C4-2B (cell line): ENCODE measurements at regions not wholly inside any gene's neighbourhood (a gene's known extent, or its start where the extent isn't known, plus 50 kb on each side); places are given as distances from the start of the nearest gene placed in this dataset.

Experiments used
- H3K27ac ChIP-seq: fragments of 450-650 bp; 2 replicates; pipeline ENCODE4 v1.5.1; 2017
- ZFX ChIP-seq: fragments of 450-650 bp; IDR thresholded peaks from 2 replicates; pipeline ENCODE4 v1.6.1; 2017
- TF ChIP-seq, protein P1 (sequence below): fragments of 450-650 bp; conservative IDR thresholded peaks from 2 replicates; pipeline ENCODE4 v1.5.1; 2017; ENCODE audit warnings: mild to moderate bottlenecking

DNA sequence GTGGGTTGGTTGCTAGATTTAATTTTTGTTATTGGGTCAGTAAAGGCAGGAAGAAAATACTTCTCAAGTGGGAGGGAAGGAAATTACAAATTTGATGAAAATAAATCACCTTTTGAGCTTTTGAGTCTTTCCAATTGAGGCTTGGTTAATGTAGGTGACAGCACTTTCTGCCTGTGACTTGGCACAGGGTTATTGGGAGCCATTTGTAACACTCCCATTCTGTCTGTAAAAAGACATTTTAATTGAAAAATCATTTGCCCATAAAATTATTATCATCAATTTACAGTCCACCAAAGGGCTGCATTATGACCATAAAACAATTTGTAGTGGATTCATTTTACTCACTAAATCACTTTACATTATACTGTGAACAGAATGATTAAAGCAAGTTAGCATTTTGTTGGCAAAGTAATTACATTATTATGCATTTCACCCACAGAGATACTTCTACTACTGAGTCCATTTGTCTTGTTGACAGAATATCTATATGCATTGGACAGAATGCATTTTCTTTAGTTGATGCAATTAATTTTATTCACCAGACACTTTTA lies 974.6 kb downstream of the UQCRFS1 start:
- TF ChIP-seq, protein P1, sequence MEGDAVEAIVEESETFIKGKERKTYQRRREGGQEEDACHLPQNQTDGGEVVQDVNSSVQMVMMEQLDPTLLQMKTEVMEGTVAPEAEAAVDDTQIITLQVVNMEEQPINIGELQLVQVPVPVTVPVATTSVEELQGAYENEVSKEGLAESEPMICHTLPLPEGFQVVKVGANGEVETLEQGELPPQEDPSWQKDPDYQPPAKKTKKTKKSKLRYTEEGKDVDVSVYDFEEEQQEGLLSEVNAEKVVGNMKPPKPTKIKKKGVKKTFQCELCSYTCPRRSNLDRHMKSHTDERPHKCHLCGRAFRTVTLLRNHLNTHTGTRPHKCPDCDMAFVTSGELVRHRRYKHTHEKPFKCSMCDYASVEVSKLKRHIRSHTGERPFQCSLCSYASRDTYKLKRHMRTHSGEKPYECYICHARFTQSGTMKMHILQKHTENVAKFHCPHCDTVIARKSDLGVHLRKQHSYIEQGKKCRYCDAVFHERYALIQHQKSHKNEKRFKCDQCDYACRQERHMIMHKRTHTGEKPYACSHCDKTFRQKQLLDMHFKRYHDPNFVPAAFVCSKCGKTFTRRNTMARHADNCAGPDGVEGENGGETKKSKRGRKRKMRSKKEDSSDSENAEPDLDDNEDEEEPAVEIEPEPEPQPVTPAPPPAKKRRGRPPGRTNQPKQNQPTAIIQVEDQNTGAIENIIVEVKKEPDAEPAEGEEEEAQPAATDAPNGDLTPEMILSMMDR, result no peak
- TF ChIP-seq ZFX, result no peak
- no peak overlapping the region for H3K27ac ChIP-seq

DNA sequence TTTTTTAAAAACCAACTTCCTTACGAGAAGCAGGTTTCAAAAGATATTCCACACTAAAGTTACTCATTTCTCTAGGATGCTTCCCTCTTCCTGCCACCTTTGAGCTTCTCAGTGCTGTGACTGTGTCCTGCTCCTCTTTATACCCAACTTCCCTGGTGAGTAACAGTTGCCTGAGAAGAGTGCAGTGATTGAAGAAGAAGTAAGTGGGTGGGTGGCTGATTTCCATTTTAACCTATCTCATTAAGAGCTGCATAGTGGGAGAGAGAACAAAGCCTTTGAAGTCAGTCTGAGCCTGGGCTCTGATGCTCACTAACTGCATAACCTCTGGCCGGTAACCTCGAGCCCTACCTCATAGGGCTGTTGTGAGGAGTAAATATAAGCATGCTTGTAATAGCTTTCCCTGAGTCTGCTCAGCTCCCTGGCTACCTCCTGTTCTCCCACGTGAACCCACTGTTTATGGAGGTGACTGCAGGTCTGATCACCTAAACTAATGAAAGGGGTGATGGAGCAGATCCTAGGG lies 977.3 kb downstream of the UQCRFS1 start:
- TF ChIP-seq, protein P1, result no peak
- TF ChIP-seq ZFX, result no peak
- H3K27ac ChIP-seq, result no peak overlapping the region

DNA sequence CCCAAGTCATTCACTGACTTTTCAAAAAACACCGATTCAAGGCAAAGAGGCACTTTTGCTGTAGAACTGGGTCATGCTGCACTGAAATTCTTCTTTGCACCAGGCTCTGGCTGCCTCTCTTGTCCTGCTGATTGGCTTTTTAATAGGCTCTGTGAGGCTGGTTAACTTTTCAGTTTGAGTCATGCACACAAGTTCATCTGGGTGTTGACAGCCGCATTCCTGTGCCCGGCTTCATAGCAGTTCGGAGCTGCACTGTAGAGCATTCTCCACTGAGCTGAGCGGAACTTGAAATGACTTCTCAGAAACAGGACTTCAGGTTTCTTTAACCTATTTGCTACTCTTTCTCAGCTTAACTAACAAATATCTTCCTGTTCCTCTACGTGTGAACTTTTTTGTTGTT lies 978.3 kb downstream of the UQCRFS1 start:
- TF ChIP-seq, protein P1, result no peak
- no peak for TF ChIP-seq ZFX
- peak overlapping the region; percentile 31; the same call in 1 of the 2 replicates for H3K27ac ChIP-seq

DNA sequence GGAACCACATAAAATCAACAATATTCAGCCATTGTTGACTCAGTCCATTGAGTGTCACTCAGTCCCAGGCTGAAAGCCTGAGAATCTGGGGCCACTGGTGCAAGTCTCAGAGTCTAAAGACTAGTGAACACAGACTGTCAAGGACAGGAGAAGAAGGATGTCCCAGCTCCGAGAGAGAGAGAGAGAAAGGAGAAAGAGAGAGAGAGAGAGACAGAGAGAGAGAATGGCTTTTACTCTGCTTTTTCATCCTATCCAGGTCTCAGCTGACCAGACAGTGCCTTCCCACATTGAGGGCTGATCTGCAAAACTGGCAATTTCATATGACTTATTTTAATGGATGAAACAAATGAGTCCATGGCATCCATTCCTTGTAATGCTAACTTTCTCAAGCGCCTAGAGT lies 984.1 kb downstream of the UQCRFS1 start:
- TF ChIP-seq ZFX, result no peak
- TF ChIP-seq, protein P1, result no peak
- no peak overlapping the region for H3K27ac ChIP-seq

DNA sequence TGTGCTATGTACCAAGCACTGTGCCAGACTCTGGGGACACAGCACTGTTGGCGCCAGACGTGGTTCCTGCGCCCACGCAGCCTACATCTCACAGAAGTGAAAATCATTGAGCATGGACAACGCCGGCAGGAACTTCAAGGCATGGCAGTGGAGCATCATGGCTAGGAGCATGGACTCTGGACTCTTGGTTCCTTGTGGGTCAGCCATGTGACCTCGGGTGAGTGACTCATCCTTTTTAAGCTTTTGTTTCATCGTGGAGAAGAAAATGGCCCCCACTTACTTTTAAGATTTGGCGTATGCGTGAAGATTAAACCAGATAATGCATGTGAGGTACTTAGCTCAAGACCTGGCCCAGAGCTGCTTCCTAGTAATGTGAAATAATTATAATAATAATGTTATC lies 988.5 kb downstream of the UQCRFS1 start:
- H3K27ac ChIP-seq, result no peak overlapping the region
- TF ChIP-seq ZFX, result no peak
- TF ChIP-seq, protein P1, result no peak

DNA sequence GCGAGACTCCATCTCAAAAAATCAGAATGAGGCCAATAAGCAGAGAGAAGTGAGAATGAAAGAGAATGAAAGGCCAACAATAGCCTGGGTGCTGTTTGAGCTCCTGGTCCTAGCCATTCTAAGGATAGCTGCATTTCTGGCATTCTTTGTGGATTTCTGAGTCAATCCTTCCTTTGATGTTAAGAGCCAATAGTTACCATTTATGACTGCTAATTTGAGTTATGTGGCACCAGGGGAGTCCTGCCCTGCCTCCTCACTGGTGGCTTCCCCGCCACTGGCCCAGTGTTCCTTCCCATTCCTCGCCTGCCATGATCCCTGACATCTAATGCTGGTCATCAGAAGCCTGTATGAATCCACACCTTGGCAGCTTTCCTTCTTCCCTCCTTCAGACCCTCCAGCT lies 991.2 kb downstream of the UQCRFS1 start:
- TF ChIP-seq ZFX, result no peak
- TF ChIP-seq, protein P1, result no peak

DNA sequence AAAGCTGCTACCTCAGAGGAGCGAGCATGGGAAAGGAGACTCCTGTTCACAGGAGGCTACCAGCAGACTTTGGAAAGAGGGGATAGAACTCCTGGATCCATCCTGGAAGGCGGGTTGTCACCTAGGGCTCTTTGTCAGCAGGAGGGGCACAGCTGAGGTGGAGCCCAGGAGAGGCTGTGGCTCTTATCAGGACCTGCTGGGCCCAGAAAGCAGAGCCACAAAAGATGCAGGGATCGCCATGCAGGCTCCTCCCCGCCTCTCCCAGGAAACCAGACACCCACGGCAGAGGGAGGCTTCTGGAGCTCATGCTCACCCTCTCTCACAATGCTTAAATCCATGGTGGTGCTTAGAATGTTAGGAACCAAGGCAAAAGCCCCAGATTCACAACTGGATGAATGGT lies 994.2 kb downstream of the UQCRFS1 start:
- no peak overlapping the region for H3K27ac ChIP-seq
- TF ChIP-seq ZFX, result no peak
- TF ChIP-seq, protein P1, result no peak

More for the DNA sequence above, 991.2 kb downstream of the UQCRFS1 start:
- H3K27ac ChIP-seq, result no peak overlapping the region
